ENCODE measurements at regions not wholly inside any gene's neighbourhood (a gene's known extent, or its start where the extent isn't known, plus 50 kb on each side); places are given as distances from the start of the nearest gene placed in this dataset.

- Mint-ChIP-seq H3K9me3 (no peaks in the 10 kb centered on the region), H3K27me3 (ENCODE audit: low read depth) (no peaks in the 10 kb centered on the region), H3K4me1 (ENCODE audit: low read depth) (no peaks in the 10 kb centered on the region), H3K36me3 (ENCODE audit: low read depth) (no peaks in the 10 kb centered on the region), H3K4me3 (no peak overlapping the region), H3K27ac (no peak overlapping the region)
- intact Hi-C loops (cut with micrococcal nuclease), result no loop called here
- CTCF ChIA-PET, result interaction anchor here (1.2 kb wide), 1 partner anchor 18 kb away, joined by 3 read pairs; no protein-coding TSS in a partner anchor
- DNase-seq, result no peak
Measured at GRCh38 chr1:191895462-191896058, 262.7 kb upstream of the RGS18 start.

GRCh38 chr1:191897134-191897533 lies 261.1 kb upstream of the RGS18 start:
- H3K9me3 Mint-ChIP-seq, result no peaks in the 10 kb centered on the region
- no peaks in the 10 kb centered on the region for H3K27me3 Mint-ChIP-seq (ENCODE audit: low read depth)
- intact Hi-C loops (cut with micrococcal nuclease), result no loop called here
- CTCF ChIA-PET, result no interaction called here
- no peak for DNase-seq
- no peaks in the 10 kb centered on the region for H3K36me3 Mint-ChIP-seq (ENCODE audit: low read depth)
- no peak overlapping the region for H3K4me3 Mint-ChIP-seq
- H3K4me1 Mint-ChIP-seq (ENCODE audit: low read depth), result no peaks in the 10 kb centered on the region
- no peak overlapping the region for H3K27ac Mint-ChIP-seq

GRCh38 chr1:191901651-191902050 lies 256.6 kb upstream of the RGS18 start:
- no peak for DNase-seq
- no peaks in the 10 kb centered on the region for H3K9me3 Mint-ChIP-seq
- H3K4me3 Mint-ChIP-seq, result no peak overlapping the region
- H3K27ac Mint-ChIP-seq, result no peak overlapping the region
- CTCF ChIA-PET, result no interaction called here
- intact Hi-C loops (cut with micrococcal nuclease), result no loop called here
- H3K27me3 Mint-ChIP-seq (ENCODE audit: low read depth), result no peaks in the 10 kb centered on the region
- H3K36me3 Mint-ChIP-seq (ENCODE audit: low read depth), result no peaks in the 10 kb centered on the region
- no peaks in the 10 kb centered on the region for H3K4me1 Mint-ChIP-seq (ENCODE audit: low read depth)

- Mint-ChIP-seq H3K4me3 (no peak overlapping the region), H3K36me3 (ENCODE audit: low read depth) (no peaks in the 10 kb centered on the region), H3K27me3 (ENCODE audit: low read depth) (no peaks in the 10 kb centered on the region), H3K27ac (no peak overlapping the region), H3K9me3 (peaks cover 2% of the 10 kb centered on the region), H3K4me1 (ENCODE audit: low read depth) (no peaks in the 10 kb centered on the region)
- CTCF ChIA-PET, result no interaction called here
- no peak for DNase-seq
- intact Hi-C loops (cut with micrococcal nuclease), result no loop called here
Measured at GRCh38 chr1:191904991-191905390, 253.3 kb upstream of the RGS18 start.

GRCh38 chr1:191905781-191906180 lies 252.5 kb upstream of the RGS18 start:
- CTCF ChIA-PET, result no interaction called here
- no peaks in the 10 kb centered on the region for H3K27me3 Mint-ChIP-seq (ENCODE audit: low read depth)
- intact Hi-C loops (cut with micrococcal nuclease), result no loop called here

GRCh38 chr1:191907121-191907520 lies 251.1 kb upstream of the RGS18 start:
- no peak for DNase-seq
- Mint-ChIP-seq H3K4me1 (ENCODE audit: low read depth) (no peaks in the 10 kb centered on the region), H3K4me3 (no peak overlapping the region), H3K27me3 (ENCODE audit: low read depth) (no peaks in the 10 kb centered on the region), H3K9me3 (peaks cover 5% of the 10 kb centered on the region), H3K36me3 (ENCODE audit: low read depth) (no peaks in the 10 kb centered on the region), H3K27ac (no peak overlapping the region)
- intact Hi-C loops (cut with micrococcal nuclease), result no loop called here
- CTCF ChIA-PET, result no interaction called here

More at GRCh38 chr1:191905781-191906180, 252.5 kb upstream of the RGS18 start:
- Mint-ChIP-seq H3K36me3 (ENCODE audit: low read depth) (no peaks in the 10 kb centered on the region), H3K9me3 (peaks cover 2% of the 10 kb centered on the region), H3K27ac (no peak overlapping the region), H3K4me3 (no peak overlapping the region), H3K4me1 (ENCODE audit: low read depth) (no peaks in the 10 kb centered on the region)
- no peak for DNase-seq

- Mint-ChIP-seq H3K27ac (no peak overlapping the region), H3K27me3 (ENCODE audit: low read depth) (no peaks in the 10 kb centered on the region), H3K36me3 (ENCODE audit: low read depth) (no peaks in the 10 kb centered on the region), H3K4me3 (no peak overlapping the region), H3K9me3 (peaks cover 5% of the 10 kb centered on the region), H3K4me1 (ENCODE audit: low read depth) (no peaks in the 10 kb centered on the region)
- CTCF ChIA-PET, result no interaction called here
- intact Hi-C loops (cut with micrococcal nuclease), result no loop called here
- DNase-seq, result no peak
Measured at GRCh38 chr1:191910245-191910644, 248.0 kb upstream of the RGS18 start.

GRCh38 chr1:191912517-191912916 lies 245.7 kb upstream of the RGS18 start:
- CTCF ChIA-PET, result no interaction called here

GRCh38 chr1:191913260-191913977 lies 244.8 kb upstream of the RGS18 start:
- Mint-ChIP-seq H3K27ac (no peak overlapping the region), H3K4me3 (no peak overlapping the region), H3K9me3 (peaks cover 3% of the 10 kb centered on the region), H3K27me3 (ENCODE audit: low read depth) (no peaks in the 10 kb centered on the region), H3K36me3 (ENCODE audit: low read depth) (no peaks in the 10 kb centered on the region), H3K4me1 (ENCODE audit: low read depth) (no peaks in the 10 kb centered on the region)
- no peak for DNase-seq
- CTCF ChIA-PET, result no interaction called here
- intact Hi-C loops (cut with micrococcal nuclease), result no loop called here

More at GRCh38 chr1:191912517-191912916, 245.7 kb upstream of the RGS18 start:
- no peaks in the 10 kb centered on the region for H3K36me3 Mint-ChIP-seq (ENCODE audit: low read depth)
- intact Hi-C loops (cut with micrococcal nuclease), result no loop called here
- H3K27ac Mint-ChIP-seq, result no peak overlapping the region
- no peaks in the 10 kb centered on the region for H3K4me1 Mint-ChIP-seq (ENCODE audit: low read depth)
- H3K4me3 Mint-ChIP-seq, result no peak overlapping the region
- no peaks in the 10 kb centered on the region for H3K27me3 Mint-ChIP-seq (ENCODE audit: low read depth)
- DNase-seq, result no peak
- H3K9me3 Mint-ChIP-seq, result peaks cover 5% of the 10 kb centered on the region

GRCh38 chr1:191929383-191929782 lies 228.9 kb upstream of the RGS18 start:
- Mint-ChIP-seq H3K27ac (no peak overlapping the region), H3K9me3 (peaks cover 5% of the 10 kb centered on the region), H3K27me3 (ENCODE audit: low read depth) (no peaks in the 10 kb centered on the region), H3K36me3 (ENCODE audit: low read depth) (no peaks in the 10 kb centered on the region), H3K4me1 (ENCODE audit: low read depth) (no peaks in the 10 kb centered on the region), H3K4me3 (no peak overlapping the region)
- intact Hi-C loops (cut with micrococcal nuclease), result no loop called here
- CTCF ChIA-PET, result no interaction called here
- DNase-seq, result no peak

- Mint-ChIP-seq H3K36me3 (ENCODE audit: low read depth) (no peaks in the 10 kb centered on the region), H3K4me3 (no peak overlapping the region), H3K27me3 (ENCODE audit: low read depth) (no peaks in the 10 kb centered on the region), H3K27ac (no peak overlapping the region), H3K9me3 (peaks cover 2% of the 10 kb centered on the region), H3K4me1 (ENCODE audit: low read depth) (no peaks in the 10 kb centered on the region)
- intact Hi-C loops (cut with micrococcal nuclease), result no loop called here
- CTCF ChIA-PET, result no interaction called here
- no peak for DNase-seq
Measured at GRCh38 chr1:191943684-191944083, 214.6 kb upstream of the RGS18 start.

- no peak for DNase-seq
- CTCF ChIA-PET, result no interaction called here
- no peak overlapping the region for H3K27ac Mint-ChIP-seq
- no peaks in the 10 kb centered on the region for H3K27me3 Mint-ChIP-seq (ENCODE audit: low read depth)
- H3K4me3 Mint-ChIP-seq, result no peak overlapping the region
- H3K9me3 Mint-ChIP-seq, result peaks cover 1% of the 10 kb centered on the region
- intact Hi-C loops (cut with micrococcal nuclease), result no loop called here
- H3K4me1 Mint-ChIP-seq (ENCODE audit: low read depth), result no peaks in the 10 kb centered on the region
- no peaks in the 10 kb centered on the region for H3K36me3 Mint-ChIP-seq (ENCODE audit: low read depth)
Measured at GRCh38 chr1:191953526-191953925, 204.7 kb upstream of the RGS18 start.

GRCh38 chr1:191959856-191960255 lies 198.4 kb upstream of the RGS18 start:
- Mint-ChIP-seq H3K4me1 (ENCODE audit: low read depth) (no peaks in the 10 kb centered on the region), H3K27me3 (ENCODE audit: low read depth) (no peaks in the 10 kb centered on the region), H3K36me3 (ENCODE audit: low read depth) (no peaks in the 10 kb centered on the region), H3K4me3 (no peak overlapping the region), H3K27ac (no peak overlapping the region), H3K9me3 (no peaks in the 10 kb centered on the region)
- DNase-seq, result no peak
- intact Hi-C loops (cut with micrococcal nuclease), result no loop called here
- CTCF ChIA-PET, result no interaction called here

Measured in activated naive CD4-positive, alpha-beta T cell treated with anti-CD3 and anti-CD28 coated beads for 36 hours (primary cell).